Stimulated activated CD8-positive, alpha-beta memory T cell treated with anti-CD3 and anti-CD28 coated beads, Interleukin-12 subunit alpha, Interleukin-12 subunit beta, amount 100 ng/mL, for 4 hours (primary cell): ENCODE measurements at regions not wholly inside any gene's neighbourhood (a gene's known extent, or its start where the extent isn't known, plus 50 kb on each side); places are given as distances from the start of the nearest gene placed in this dataset.

Experiments used
- DNase-seq: peaks from one replicate; pipeline ENCODE4 v3.0.0-alpha.2; 2020; ENCODE audit warnings: low read depth

DNA sequence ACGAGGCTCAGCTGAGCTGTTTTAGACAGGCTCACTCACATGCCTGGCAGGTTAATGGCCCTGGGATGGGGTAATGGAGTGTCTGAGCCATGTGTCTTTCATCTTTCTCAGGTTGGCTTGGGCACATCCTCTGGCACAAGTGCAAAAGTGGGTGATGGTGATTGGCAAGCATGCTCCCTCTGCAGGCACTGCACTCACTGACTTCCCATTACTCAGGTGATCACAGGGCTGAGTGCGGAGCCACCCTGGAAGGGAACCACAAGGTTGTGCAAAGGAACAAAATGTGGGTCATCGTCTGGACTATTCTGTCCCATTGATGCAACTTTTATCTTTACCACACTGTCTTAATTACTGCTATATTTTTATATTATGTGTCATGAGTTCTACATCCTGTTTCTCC is 244.1 kb upstream of the AKR1E2 start:
- DNase-seq, result no peak

DNA sequence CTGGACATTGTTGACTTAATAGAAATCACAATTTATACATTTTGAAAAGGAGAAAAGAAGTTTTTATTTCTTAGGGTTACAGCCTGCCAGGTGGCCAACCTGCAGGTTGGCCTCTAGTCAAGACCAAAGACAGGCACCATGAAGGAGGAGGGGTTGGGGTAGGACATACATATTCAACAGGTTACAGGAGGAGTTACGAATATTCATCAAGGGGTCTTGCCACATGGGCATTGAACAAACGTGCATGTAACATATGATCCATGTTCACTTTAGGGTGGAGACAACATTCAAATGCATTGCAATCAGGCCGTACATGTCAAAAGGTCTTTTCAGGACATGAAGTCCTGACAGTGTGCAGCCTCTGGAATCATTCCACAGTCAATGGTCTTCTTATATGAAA is 246.2 kb upstream of the AKR1E2 start:
- no peak for DNase-seq

DNA sequence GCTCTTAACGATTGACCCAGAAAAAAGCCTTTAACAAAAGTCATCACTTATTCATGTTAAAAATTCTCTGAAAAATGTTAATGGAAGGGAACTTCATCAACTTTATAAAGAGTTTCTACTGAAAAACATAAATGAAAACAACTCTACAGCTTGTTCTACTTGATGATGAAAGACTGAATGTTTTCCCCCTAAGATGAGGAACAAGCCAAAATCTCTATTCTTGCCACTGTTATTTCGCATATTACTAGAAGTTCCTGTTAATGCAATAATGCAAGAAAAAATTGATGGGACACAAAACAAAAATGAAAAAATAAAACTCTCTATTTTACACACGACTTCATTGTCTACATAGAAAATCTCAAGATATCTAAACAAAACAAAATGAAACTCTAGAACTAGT is 249.8 kb upstream of the AKR1E2 start:
- DNase-seq, result no peak

DNA sequence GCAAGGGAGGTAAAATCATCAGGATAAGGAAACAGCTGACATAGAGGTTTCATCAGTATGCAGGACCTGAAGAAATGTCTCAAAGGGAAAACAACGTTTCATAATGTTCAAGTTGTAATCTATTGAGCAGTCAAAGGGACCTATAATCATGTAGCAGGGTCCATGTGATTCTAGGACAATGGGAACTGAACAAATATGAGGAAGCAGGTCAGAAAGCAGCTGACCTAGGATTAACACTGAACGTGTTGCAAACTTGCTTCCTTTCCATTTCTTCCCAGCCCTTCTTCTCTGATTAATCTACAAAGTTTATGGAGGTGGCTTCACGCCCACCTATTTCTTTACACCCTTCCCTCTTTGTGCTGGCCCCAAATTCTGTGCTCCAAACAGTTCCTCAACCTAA is 256.9 kb upstream of the AKR1E2 start:
- no peak for DNase-seq

DNA sequence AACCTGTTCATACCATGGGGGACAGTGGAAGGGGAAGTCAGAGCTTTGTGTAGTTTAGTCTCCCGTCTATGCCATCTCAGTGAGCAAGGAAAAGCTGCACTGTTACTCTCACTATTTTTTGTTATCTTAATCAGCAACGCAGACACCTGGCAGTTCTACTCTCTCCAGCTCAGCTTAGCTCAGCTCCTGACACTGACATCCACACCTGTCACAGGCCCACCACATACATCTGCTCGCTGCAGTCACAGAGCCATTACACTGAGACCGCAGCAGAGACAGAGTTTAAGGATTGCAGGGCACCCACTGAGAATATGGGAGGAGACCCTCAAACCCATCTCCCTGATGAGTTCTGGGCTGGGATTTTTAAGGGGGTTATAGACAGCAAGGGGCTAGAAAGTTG is 257.3 kb upstream of the AKR1E2 start:
- DNase-seq, result no peak

DNA sequence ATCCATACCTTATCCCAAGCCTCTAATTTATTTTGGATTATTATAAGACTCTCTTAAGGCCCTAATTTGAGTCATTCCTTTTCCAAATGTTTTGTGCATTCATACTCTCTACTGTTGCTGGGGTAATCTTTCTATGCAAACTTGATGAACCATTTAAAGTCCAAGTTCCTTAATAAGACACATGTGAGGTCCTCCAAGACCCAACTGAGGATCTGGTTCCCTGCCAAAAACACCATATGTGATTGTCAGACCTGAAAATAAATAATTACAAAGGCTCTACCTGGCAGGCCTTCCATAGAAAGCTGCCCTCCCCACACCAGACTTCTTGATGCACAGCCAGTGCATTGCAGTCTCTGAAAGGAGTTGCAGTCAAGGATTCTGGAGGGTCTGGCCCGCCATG is 257.9 kb upstream of the AKR1E2 start:
- no peak for DNase-seq

DNA sequence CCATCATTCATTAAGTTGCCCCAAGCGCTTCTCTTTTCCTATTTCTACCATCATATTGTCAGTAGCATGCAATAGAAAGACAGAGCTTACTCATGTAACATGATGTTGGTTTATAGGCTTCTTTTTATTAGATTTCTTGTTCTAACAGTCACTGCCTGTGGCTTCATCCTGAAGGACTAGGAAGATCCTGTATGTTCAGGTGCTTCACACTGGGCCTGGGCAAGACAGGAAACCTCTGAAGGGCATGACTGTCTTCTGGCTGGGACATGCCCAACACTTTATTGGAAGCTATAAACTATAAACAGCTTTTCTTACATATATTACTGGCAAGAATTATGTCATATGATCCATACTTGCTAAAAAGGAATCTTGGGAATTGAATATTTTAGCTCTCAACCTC is 258.4 kb upstream of the AKR1E2 start:
- no peak for DNase-seq

DNA sequence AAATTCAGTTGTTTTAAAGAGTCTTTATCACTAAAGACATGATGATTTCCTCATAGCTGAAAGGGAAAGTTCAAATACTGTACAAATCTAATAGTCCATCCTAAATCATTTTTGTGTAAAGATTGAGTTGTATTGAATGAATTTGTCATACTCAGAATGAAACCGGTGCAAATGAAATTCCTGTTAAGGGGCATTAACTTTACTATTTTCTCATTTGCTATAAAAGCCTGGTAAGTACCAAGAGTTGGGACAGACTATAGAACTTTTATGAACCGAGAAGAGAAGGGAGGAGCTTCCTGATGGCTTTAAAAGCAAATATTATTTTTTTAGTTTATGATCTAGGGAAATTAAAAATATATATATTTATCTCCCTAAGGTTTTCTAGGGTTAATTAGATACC is 260.0 kb upstream of the AKR1E2 start:
- DNase-seq, result no peak

DNA sequence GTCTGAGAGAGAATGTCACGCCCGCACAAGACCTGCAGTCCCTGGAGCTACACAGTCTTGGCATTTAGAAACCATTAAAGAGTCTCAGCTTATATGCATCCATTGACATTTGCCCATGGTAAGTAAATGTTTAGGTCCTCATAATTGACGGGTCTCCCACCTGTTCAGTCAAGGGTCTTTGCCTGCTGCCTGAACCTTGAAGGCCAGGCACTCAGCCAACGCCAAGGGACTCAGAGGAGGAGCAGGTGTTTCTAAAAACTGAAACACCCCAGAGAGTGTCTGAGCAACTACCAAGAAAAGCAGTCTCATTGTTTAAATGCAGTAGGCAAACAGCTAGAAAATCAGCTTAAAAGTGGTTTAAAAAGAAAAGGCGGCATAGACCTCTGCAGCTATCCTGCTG is 264.7 kb upstream of the AKR1E2 start:
- DNase-seq, result no peak

DNA sequence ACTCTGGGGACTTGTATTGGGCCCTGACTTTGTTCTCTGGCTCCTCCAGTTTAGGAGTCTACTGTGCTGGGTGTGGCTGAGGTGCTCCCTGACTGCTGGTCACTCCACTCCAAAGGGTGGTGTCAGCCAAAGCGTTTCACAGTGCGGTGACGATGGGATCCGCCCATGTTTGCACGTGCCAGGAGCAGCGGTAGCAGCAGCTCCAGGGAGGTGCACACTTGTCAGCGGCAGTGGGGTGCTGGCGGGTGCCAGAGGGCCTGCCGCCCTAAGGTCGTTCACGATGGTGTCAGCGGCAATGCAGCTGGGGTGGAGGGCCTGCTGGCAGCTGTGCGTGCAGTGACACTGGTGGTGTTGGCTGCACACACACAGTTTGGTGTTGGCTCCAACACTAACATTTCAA is 268.5 kb upstream of the AKR1E2 start:
- DNase-seq, result no peak

DNA sequence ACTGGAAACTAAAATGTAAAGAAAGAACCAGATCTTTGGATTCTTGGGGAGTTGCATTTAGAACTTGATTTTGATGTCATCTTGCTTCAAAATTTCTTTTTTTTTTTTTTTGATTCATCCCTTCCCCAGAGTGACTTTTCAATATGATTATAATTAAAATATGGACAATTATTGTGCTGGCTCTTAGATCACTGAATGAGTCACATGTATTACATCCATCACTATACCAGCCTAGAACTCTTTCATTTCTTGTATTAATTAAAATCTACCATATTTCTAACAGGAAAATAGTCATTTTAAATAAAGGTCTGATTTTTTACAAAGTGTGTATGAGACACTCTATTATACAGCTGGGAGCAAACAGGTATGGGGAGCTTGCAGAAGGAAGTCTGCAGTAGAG is 269.5 kb upstream of the AKR1E2 start:
- DNase-seq, result no peak

DNA sequence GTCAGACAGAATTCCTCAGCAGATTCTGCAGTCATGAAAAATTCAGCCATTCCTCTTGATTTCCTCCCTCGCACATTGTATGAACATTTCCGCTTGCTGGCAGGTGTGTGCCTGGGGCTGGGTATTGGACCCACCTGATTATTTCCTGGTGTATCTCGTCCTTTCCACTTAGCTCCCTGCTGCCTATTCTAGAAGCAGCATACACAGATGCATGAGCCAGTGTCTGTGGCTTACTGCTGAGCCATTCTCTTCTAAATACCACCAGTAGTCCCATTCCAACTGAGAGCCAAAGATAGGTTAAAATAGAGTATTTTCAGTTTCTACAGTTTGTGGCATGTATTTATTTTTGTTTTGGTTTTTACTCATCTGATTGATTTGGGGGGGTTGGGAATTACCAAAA is 270.1 kb upstream of the AKR1E2 start:
- DNase-seq, result no peak

DNA sequence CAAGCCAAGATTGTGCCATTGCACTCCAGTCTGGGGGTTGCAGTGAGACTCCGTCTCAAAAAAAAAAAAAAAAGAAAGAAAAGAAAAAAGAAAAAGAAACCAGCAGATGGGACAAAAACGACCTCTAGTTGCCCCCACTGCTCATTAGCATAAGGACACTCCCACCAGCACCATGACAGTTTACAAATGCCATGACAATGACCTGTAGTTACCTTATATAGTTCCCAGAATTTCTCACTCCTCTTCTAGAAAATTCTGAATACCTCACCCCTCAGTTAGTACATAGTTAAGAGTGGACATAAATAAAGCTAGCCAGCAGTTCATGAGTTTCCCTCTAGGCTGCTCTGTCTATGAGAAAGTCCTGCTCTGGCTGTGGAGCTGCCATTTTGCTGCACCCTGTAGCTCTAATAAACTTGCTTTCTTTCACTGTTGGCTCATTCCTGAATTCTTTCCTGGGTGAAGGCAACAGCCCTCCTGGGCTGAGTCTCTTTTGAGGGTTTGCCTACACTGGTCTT is 276.8 kb upstream of the AKR1E2 start:
- no peak for DNase-seq

DNA sequence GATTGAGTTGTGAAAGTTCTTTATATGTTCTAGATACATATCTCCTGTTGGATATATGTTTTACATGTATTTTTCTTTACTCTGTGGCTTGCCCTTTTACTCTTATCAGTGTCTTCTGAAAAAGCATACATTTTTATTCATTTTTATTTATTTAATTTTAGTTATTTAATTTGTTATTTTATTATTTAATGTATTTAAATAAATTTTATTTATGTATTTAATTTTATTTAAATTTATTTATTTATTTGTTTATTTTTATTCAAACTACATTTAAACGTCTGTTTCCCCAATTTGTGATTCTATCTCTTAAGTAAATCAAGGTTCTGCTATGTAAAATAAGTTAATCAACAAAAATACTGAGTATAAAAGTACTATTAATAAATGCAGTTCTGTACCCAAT is 279.1 kb upstream of the AKR1E2 start:
- DNase-seq, result no peak

DNA sequence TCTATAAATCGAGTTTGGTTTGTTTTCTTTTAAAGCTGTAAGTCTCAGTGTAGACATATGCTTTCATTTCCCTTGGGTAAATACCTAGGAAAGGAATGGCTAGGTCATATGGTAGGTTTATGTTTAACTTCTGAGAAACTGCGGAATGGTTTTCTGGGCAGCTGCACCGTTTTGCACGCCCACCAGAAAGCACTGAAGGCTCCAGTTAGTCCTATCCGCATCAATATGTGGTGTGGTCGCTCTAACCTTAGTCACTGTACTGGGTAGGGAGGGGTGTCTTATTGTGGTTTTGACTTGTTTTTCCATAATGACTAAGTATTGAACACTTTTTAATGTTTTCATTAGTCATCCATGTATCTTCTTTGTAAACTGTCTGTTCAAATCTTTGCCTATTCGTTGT is 279.5 kb upstream of the AKR1E2 start:
- DNase-seq, result no peak

DNA sequence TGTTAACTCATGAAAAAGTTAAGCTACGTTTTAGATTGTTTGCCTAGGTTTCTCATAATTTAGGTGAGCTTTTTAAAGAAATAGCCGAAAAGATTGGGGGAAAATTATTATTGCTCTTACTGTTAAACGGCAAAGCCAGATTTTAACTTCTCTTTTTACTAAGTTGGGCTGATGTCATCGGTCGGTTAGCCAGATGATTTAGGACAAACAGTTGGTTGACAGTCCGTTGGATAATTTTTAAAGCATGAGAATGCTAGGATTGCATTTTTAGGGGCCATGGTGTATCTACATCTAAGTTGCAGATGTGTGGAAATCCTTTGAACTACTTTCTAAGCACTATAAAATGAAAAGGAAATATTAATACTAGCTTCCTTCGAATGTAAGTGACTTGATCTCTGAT is 280.9 kb upstream of the AKR1E2 start:
- no peak for DNase-seq

DNA sequence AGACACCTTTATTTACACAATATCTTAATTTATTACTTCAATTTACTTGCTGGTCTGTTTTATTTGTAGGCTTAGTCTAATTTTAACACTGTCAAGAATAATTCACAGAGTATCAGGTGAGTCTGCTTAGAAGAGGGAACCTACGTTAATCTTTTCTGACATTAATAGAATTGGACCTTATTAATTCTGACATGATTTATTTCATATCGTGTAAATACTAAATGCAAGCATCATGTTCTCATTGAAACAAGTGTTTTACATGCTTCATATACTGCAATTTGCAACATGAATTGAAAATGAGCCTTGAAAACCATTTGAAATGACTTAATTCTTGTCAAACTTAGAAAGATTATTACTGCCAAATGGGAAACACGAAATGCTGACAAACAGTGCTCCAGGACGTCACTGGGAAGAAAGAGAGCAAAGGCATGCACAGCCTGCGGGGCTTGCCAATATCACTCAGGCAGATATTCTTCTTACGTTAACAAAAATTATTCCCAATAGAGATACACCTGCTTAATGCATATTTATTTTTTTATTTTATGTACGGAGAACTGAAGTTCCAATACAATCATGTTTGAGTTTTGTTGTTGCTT is 282.0 kb upstream of the AKR1E2 start:
- no peak for DNase-seq

DNA sequence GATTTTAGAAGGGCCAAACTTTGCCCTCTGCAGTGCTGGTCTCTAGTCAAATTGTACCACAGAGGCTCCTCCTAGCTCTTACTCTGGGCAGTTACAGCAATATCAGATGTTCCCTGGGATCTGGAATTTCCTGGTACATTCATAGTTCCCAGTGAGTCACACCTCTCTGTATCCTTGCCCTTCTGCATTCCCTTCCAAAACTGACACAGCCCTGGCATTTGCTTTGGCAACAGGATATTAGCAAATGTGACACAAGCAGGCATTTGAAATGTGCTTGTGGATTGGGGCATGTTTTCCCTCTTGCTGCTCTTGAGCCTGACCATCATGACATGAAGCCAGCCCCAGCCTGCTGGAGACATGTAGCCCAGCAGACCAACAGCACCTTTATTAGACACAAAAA is 284.7 kb upstream of the AKR1E2 start:
- no peak for DNase-seq

DNA sequence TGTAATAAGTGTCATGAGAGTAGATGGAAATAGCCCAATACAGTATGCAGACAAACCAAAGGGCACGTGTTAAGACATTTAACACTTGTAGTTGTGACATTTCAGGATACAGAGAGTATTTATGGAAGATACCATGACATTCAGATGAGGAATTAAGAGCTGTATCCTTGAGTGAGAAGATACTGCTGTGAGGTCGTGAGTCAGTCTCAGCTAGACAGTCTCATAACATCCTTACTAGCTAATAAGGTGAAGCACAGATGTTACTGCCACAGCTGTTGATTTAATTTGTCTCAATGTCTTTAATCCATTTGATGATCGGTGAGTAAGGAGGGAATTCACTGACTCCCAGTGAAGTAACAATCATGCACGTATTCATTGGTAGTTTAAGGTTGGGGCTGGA is 288.0 kb upstream of the AKR1E2 start:
- DNase-seq, result no peak

DNA sequence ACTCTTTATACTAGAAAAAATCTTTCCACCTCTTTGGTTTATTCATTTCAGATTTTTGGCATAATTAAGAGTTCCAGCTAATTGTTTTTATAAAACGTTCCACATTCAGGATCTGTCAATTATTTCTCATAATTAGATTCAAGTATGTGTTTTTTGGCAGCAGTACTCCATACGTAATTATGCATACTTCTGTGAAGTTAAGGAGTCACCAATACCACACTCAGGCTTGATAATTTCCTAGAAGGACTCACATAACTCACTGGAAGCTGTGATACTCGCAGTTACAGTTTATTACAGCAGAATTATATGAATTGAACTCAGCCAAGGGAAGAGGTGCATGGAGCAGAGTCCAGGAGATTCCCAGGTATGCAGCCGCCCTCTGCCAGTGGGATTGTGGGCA is 290.5 kb upstream of the AKR1E2 start:
- no peak for DNase-seq

DNA sequence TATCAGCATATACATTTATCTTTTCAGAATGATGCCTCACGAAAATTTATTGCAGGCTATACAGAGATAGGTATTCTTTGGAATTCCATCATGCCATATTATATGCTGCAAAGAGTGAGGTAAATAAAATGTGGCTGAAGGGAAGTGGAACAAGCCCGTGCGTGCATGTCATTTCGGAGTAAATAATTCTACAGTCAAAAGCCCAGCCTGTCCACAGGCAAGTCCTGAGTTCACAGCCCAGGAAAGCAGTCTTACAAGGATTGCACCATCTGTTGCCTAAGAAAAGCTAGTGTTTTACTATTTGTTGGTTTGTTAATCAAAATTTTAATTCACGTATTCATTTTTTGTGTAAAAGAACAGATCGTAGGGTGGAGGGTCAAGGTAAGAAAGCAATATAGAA is 292.4 kb upstream of the AKR1E2 start:
- DNase-seq, result no peak

DNA sequence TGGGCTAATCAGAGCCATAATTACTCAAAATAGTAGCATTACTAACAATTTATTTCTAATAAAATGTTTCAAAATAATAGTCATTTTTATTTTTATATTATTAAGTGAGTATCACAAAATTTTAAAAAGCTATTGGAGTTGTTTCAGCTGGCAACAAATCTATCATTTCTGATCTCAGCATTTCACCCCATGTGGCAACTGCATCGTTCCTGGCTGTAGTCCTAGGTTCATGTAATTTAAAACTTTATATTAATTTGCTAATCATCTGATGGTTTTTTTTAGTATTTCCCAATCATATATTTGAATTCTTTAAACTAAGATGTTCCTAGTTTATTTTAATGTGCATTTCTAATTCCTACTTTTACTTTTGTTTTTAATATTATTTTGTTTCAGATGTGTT is 293.0 kb upstream of the AKR1E2 start:
- DNase-seq, result no peak

DNA sequence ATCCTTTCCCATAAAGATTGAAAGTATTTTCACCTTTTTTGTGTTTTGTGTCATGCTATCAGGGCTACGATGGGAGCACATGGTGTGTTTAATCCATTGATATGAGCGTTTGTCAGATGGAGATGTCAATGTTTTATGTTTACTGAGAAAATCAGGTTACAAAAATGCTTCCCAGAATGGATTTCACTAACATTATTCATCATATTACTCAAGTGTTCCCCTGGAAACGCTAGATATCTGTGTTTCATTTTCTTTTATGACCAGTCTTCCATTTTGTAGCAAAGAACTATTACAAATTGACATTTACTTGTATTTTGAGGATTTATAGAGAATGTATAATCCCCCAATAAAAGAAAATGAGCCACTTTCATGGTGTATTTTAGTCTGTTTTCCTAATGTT is 293.5 kb upstream of the AKR1E2 start:
- DNase-seq, result no peak

DNA sequence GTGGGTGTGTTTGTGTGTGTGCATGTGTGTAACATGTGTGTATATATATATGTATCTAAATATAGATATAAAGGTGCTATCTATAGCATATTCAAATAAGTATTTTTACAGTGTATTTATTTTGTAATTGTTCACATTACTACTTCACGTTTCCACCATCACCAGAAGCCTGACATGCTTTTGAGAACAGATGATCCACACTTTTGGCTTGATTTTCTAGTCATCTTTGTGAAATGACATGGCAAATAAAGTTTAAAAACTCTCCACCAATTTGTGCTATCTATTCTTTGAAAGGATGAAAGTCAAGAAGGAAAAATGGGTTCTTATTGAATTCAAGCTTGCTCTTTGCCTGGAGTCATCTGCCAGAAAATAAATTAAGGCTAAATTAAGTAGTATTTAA is 294.0 kb upstream of the AKR1E2 start:
- no peak for DNase-seq

DNA sequence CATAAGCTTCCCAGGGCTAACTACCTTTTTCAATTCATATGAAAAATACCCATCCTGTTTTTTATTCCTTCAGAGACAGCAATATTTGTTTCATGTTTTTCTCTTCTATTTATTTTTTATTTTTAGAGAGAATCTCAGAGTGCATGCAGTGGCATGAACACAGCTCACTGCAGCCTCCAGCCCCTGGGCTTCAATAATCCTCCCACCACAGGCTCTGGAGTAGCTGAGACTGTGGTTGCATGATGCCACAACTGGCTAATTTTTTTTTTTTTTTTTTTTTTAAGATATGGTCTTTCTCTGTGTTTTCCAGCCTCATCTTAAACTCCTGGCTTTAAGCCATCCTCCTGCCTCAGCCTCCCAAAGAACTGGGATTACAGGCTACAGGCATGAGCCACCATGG is 296.7 kb upstream of the AKR1E2 start:
- no peak for DNase-seq
